ENCODE measurements at regions not wholly inside any gene's neighbourhood (a gene's known extent, or its start where the extent isn't known, plus 50 kb on each side); places are given as distances from the start of the nearest gene placed in this dataset.

DNA sequence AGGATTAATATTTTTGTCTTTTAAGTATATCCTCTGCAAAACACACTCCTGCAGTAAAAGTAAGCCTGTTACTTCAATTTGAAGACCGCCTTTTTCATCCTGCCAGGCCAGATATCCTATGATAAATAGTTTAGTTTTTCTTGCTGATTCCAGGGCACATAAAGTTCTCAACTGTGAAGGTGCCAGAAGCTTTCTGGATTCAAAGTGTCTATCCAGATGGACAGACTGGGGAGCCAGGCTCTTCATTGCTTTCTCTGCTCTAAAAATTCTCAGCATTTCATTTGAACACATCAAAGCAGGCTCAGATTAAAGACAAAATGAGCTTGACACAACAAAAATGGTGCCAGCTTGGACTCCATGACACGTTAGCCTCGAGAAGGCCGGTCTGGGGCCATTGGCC lies 53.6 kb upstream of the UBL3 start:
- TF ChIP-seq, protein P1, sequence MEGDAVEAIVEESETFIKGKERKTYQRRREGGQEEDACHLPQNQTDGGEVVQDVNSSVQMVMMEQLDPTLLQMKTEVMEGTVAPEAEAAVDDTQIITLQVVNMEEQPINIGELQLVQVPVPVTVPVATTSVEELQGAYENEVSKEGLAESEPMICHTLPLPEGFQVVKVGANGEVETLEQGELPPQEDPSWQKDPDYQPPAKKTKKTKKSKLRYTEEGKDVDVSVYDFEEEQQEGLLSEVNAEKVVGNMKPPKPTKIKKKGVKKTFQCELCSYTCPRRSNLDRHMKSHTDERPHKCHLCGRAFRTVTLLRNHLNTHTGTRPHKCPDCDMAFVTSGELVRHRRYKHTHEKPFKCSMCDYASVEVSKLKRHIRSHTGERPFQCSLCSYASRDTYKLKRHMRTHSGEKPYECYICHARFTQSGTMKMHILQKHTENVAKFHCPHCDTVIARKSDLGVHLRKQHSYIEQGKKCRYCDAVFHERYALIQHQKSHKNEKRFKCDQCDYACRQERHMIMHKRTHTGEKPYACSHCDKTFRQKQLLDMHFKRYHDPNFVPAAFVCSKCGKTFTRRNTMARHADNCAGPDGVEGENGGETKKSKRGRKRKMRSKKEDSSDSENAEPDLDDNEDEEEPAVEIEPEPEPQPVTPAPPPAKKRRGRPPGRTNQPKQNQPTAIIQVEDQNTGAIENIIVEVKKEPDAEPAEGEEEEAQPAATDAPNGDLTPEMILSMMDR (IDR thresholded peaks at IDR 0.05; ENCODE audit: low read depth, low read length, missing control alignments) = no peak
- no peak overlapping the region for H3K4me3 ChIP-seq (ENCODE audit: low read depth, low read length)
- in situ Hi-C loops (cut with HindIII; ENCODE audit: low sequenced_read_pairs) = no loop called here
- no peak for DNase-seq (ENCODE audit: low read depth)

DNA sequence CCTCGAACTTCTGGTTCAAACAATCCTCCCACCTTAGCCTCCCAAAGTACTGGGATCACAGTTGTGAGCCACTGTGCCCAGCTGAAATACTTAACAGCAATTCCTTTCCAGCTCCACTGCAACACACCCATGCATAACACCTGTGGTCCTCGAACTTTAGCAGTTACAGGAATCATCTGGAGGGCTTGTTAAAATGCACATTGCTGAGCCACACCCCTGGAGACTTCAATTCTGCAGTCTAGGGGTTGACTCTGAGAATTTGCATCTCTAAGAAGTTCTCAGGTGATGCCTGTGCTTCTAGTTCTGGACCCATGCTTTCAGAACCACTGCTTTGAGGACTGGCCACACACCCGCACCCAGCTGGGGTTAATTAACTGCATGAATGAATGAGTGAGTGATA lies 53.1 kb upstream of the UBL3 start:
- DNase-seq (ENCODE audit: low read depth) = no peak
- in situ Hi-C loops (cut with HindIII; ENCODE audit: low sequenced_read_pairs) = no loop called here
- no peak overlapping the region for H3K4me3 ChIP-seq (ENCODE audit: low read depth, low read length)
- TF ChIP-seq, protein P1 (IDR thresholded peaks at IDR 0.05; ENCODE audit: low read depth, low read length, missing control alignments) = no peak

DNA sequence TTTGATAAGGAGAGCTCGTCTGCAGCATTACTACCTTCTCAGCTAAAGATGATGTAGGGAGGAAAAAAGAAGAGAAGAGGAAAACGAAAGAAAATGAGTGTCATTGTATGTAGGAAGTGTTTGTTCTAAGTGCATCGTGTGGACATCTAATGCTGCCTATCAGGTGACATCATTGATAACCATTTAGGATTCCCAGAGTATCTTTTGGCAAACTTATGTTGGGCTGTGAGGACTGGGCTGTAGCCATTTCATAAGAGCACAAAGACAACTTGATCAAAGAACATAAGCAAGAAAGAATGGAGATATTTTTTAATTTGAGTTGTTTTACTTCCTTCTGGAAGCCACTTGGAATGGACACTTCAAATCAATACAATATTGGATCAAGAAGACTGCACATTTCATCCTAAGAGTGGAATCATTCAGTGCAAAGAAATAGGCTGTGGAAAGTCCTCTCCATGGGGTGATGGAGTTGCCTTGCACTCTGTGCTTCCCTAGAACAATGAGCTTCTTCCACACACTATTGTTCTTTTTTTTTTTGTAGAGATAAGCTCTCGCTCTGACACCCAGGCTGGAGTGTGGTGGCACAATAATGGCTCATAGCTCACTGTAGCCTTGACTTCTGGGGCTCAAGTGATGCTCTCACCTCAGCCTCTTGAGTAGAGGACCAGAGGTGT lies 52.4 kb upstream of the UBL3 start:
- no peak for DNase-seq (ENCODE audit: low read depth)
- in situ Hi-C loops (cut with HindIII; ENCODE audit: low sequenced_read_pairs) = no loop called here

DNA sequence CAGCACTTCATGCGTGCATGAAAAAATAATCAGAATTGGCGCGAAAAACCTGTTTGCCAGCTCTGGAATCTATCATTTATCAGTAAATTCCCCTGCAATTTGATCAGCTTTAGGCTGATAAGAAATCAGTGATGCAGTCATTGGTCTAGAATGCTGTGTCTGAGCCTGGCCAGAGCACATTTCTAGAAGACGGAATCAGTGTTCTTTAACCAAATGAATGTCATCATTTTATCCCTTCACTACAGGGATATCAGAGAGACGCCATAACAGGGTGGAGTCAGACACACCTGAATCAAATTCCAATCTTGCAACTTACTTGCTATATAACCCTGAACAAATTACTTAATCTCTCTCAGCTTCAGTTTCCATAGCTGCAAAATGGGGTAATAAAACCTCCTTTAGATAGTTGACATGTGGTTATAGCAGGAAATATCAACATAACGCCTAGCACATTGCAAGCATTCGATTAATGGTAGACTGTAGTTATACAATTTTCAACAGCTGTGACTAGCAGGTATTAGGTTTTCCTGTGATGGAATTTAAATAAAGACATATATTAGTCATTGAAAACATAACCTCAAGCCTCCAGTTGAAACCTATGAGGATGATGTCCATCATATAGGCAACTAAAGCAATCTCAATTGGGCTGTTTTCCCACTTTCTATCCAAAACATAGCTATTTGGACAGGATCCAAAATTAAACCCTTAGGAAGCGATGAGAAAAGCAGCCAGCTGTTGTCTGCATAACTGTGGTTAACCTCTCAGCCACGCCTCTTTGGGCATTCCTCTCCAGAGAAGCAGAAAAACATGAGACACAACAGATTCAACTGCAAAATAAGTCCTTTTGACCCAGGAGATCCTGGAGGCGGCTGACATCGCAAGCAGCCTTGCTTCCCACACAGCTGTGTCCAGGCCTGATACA lies 51.6 kb upstream of the UBL3 start:
- DNase-seq (ENCODE audit: low read depth) = peak; percentile 96
- no peak overlapping the region for H3K4me3 ChIP-seq (ENCODE audit: low read depth, low read length)
- in situ Hi-C loops (cut with HindIII; ENCODE audit: low sequenced_read_pairs) = no loop called here
- TF ChIP-seq, protein P1 (IDR thresholded peaks at IDR 0.05; ENCODE audit: low read depth, low read length, missing control alignments) = no peak

More for the DNA sequence above, 52.4 kb upstream of the UBL3 start:
- TF ChIP-seq, protein P1 (IDR thresholded peaks at IDR 0.05; ENCODE audit: low read depth, low read length, missing control alignments) = no peak
- H3K4me3 ChIP-seq (ENCODE audit: low read depth, low read length) = no peak overlapping the region
